H9 (cell line): ENCODE measurements at regions not wholly inside any gene's neighbourhood (a gene's known extent, or its start where the extent isn't known, plus 50 kb on each side); places are given as distances from the start of the nearest gene placed in this dataset.

ENCODE experiments used
- DNase-seq: peaks from one replicate; pipeline ENCODE4 v3.0.0-alpha.2; 2017
- H2AFZ ChIP-seq: one replicate; pipeline ENCODE4 v1.6.1; 2013; ENCODE audit warnings: mild to moderate bottlenecking, low read length, control low read depth, moderate library complexity
- H2AK5ac ChIP-seq: 2 replicates; pipeline ENCODE4 v1.6.1; 2013; ENCODE audit warnings: low read length, control low read depth, mixed read lengths; ENCODE audit not compliant: insufficient read length
- H2BK120ac ChIP-seq: one replicate; pipeline ENCODE4 v1.6.1; 2013; ENCODE audit warnings: low read depth, mild to moderate bottlenecking, low read length, control low read depth, inconsistent platforms; ENCODE audit not compliant: poor library complexity, severe bottlenecking
- H2BK12ac ChIP-seq: 2 replicates; pipeline ENCODE4 v1.6.1; 2013; ENCODE audit warnings: low read length, control low read depth, mixed read lengths, low read depth; ENCODE audit not compliant: insufficient read length
- H2BK15ac ChIP-seq: 2 replicates; pipeline ENCODE4 v1.6.1; 2013; ENCODE audit warnings: low read depth, low read length, control low read depth
- H2BK20ac ChIP-seq: one replicate; pipeline ENCODE4 v1.6.1; 2013; ENCODE audit warnings: low read depth, mild to moderate bottlenecking, low read length, control low read depth, inconsistent platforms; ENCODE audit not compliant: poor library complexity, severe bottlenecking
- H2BK5ac ChIP-seq: 2 replicates; pipeline ENCODE4 v1.6.1; 2013; ENCODE audit warnings: low read length, control low read depth, mixed read lengths; ENCODE audit not compliant: insufficient read length
- H3K14ac ChIP-seq: 2 replicates; pipeline ENCODE4 v1.6.1; 2013; ENCODE audit warnings: low read length, control low read depth; ENCODE audit not compliant: insufficient read depth
- H3K18ac ChIP-seq: 2 replicates; pipeline ENCODE4 v1.6.1; 2013; ENCODE audit warnings: low read depth, mild to moderate bottlenecking, mixed read lengths, low read length, control low read depth; ENCODE audit not compliant: insufficient read length
- H3K23ac ChIP-seq: 2 replicates; pipeline ENCODE4 v1.6.1; 2013; ENCODE audit warnings: low read length, control low read depth, mixed read lengths, low read depth; ENCODE audit not compliant: insufficient read length
- H3K23me2 ChIP-seq: 2 replicates; pipeline ENCODE4 v1.6.1; 2013; ENCODE audit warnings: low read depth, mild to moderate bottlenecking, mixed read lengths, low read length, control low read depth; ENCODE audit not compliant: insufficient read length, poor library complexity, severe bottlenecking
- H3K27ac ChIP-seq: 2 replicates; pipeline ENCODE4 v1.5.1; 2013; ENCODE audit warnings: low read length, control low read depth, mixed read lengths, low read depth; ENCODE audit not compliant: insufficient read length
- H3K27me3 ChIP-seq: 2 replicates; pipeline ENCODE4 v1.6.1; 2013; ENCODE audit warnings: low read length, control low read depth, inconsistent platforms; ENCODE audit not compliant: insufficient read depth
- H3K4ac ChIP-seq: 2 replicates; pipeline ENCODE4 v1.6.1; 2013; ENCODE audit warnings: low read depth, mild to moderate bottlenecking, control low read depth, inconsistent platforms, low read length, moderate library complexity
- H3K4me1 ChIP-seq: 2 replicates; pipeline ENCODE4 v1.6.1; 2013; ENCODE audit warnings: low read length, control low read depth, inconsistent platforms; ENCODE audit not compliant: insufficient read depth
- H3K4me2 ChIP-seq: 2 replicates; pipeline ENCODE4 v1.6.1; 2013; ENCODE audit warnings: low read length, control low read depth, mixed read lengths; ENCODE audit not compliant: insufficient read length, insufficient read depth
- H3K56ac ChIP-seq: 2 replicates; pipeline ENCODE4 v1.6.1; 2013; ENCODE audit warnings: low read depth, mild to moderate bottlenecking, mixed read lengths, low read length, control low read depth; ENCODE audit not compliant: insufficient read length
- H3K79me1 ChIP-seq: 2 replicates; pipeline ENCODE4 v1.6.1; 2013; ENCODE audit warnings: low read depth, mild to moderate bottlenecking, moderate library complexity, low read length, control low read depth, inconsistent platforms; ENCODE audit not compliant: insufficient read depth, poor library complexity, severe bottlenecking
- H3K79me2 ChIP-seq: 2 replicates; pipeline ENCODE4 v1.6.1; 2013; ENCODE audit warnings: low read length, control low read depth, inconsistent platforms; ENCODE audit not compliant: insufficient read depth
- H3K9ac ChIP-seq: 2 replicates; pipeline ENCODE4 v1.6.1; 2013; ENCODE audit warnings: low read length, control low read depth, mixed read lengths; ENCODE audit not compliant: insufficient read length; ENCODE audit errors: extremely low read depth
- H3K9me3 ChIP-seq: one replicate; pipeline ENCODE4 v1.6.1; 2013; ENCODE audit warnings: low read depth, low read length, inconsistent platforms; ENCODE audit not compliant: control insufficient read depth
- H3T11ph ChIP-seq: one replicate; pipeline ENCODE4 v1.6.1; 2013; ENCODE audit warnings: mild to moderate bottlenecking, low read length, control low read depth, inconsistent platforms
- H4K20me1 ChIP-seq: one replicate; pipeline ENCODE4 v1.6.1; 2013; ENCODE audit not compliant: control insufficient read depth, insufficient read length, insufficient read depth
- H4K5ac ChIP-seq: 2 replicates; pipeline ENCODE4 v1.6.1; 2013; ENCODE audit warnings: low read depth, mild to moderate bottlenecking, mixed read lengths, low read length, control low read depth; ENCODE audit not compliant: insufficient read length
- H4K8ac ChIP-seq: replicated peaks from 2 replicates; pipeline ENCODE4 v1.6.1; 2013; ENCODE audit warnings: low read length, control low read depth, mixed read lengths, low read depth; ENCODE audit not compliant: insufficient read length
- H4K91ac ChIP-seq: 2 replicates; pipeline ENCODE4 v1.6.1; 2013; ENCODE audit warnings: low read depth, mild to moderate bottlenecking, moderate library complexity, mixed read lengths, low read length, control low read depth; ENCODE audit not compliant: insufficient read length
- H3K27ac Mint-ChIP-seq, 3 experiments: 2 replicates in 2 of 3; 3 replicates in 1 of 3; pipeline ENCODE4 v1.8.0; 2020 to 2021; ENCODE audit warnings: mixed read lengths in 3 of 3, mild to moderate bottlenecking in 1 of 3, moderate library complexity in 1 of 3
- H3K27me3 Mint-ChIP-seq: 2 replicates; pipeline ENCODE4 v1.8.0; 2021; ENCODE audit warnings: low read depth, mild to moderate bottlenecking, moderate library complexity, mixed read lengths
- H3K36me3 Mint-ChIP-seq, 3 experiments: 2 replicates in 2 of 3; 3 replicates in 1 of 3; pipeline ENCODE4 v1.8.0; 2020 to 2021; ENCODE audit warnings: low read depth in 3 of 3, mixed read lengths in 3 of 3; ENCODE audit not compliant: insufficient read depth in 1 of 3
- H3K4me1 Mint-ChIP-seq, 2 experiments: 2 replicates each; pipeline ENCODE4 v1.8.0; 2020; ENCODE audit warnings: mixed read lengths in 2 of 2
- H3K4me3 Mint-ChIP-seq, 2 experiments: 2 replicates in 1 of 2; 3 replicates in 1 of 2; pipeline ENCODE4 v1.8.0; 2020 to 2021; ENCODE audit warnings: mild to moderate bottlenecking in 2 of 2, mixed read lengths in 2 of 2, moderate library complexity in 1 of 2
- H3K9me3 Mint-ChIP-seq, 2 experiments: 2 replicates in 1 of 2; 3 replicates in 1 of 2; pipeline ENCODE4 v1.8.0; 2020; ENCODE audit warnings: mild to moderate bottlenecking in 2 of 2, mixed read lengths in 2 of 2, moderate library complexity in 1 of 2
- CTCF ChIP-seq: fragments of 200-600 bp; sonication (generic); conservative IDR thresholded peaks from 3 replicates; pipeline ENCODE4 v1.8.0; 2021; ENCODE audit warnings: antibody characterized with exemption, mild to moderate bottlenecking
- WGBS: extraction: QIAGEN DNeasy Blood & Tissue Kit; methylation state at CpG from one replicate; pipeline ENCODE4 v1.1.7; 2013; ENCODE audit warnings: missing lambda C conversion rate, low lambda C conversion rate, mixed read lengths; ENCODE audit not compliant: insufficient read length; ENCODE audit errors: extremely low coverage; 5-methylcytosine and 5-hydroxymethylcytosine counted together

DNA sequence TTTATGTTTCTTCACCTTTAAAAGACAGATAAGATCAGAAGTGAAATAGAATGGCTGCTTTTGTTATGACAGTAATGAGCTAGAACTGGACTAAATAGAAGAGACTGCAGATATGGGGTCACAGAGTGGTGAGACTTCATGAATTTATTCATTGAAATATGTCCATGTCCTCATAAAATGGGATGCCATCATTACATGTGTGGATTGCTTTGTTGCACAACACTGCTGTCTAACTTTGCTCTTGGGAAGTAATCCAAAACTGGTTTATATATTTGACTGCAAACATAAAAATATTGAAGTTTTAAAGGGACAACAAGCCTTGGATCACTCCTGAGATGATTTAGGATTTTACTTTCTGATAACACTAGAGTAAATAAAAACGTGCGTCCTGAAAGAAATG, 209.2 kb upstream of the FAT4 start:
- Histone ChIP-seq H3K79me2 (no peaks in the 10 kb centered on the region), H2BK20ac (no peak overlapping the region), H4K91ac (no peak overlapping the region), H3K9me3 (no peaks in the 10 kb centered on the region), H3K14ac (no peak overlapping the region), H2BK120ac (no peak overlapping the region), H2BK5ac (no peak overlapping the region), H3K9ac (no peak overlapping the region), H3K18ac (no peak overlapping the region), H3K4me2 (no peak overlapping the region), H2AFZ (no peak overlapping the region), H3K27me3 (no peaks in the 10 kb centered on the region), H3K23ac (no peak overlapping the region), H4K20me1 (no peaks in the 10 kb centered on the region), H4K8ac (no peak overlapping the region), H3K27ac (no peak overlapping the region), H4K5ac (no peak overlapping the region), H2AK5ac (no peak overlapping the region), H3K56ac (no peak overlapping the region), H3T11ph (no peak overlapping the region), H3K4ac (no peak overlapping the region), H3K79me1 (no peaks in the 10 kb centered on the region), H3K4me1 (no peaks in the 10 kb centered on the region), H2BK15ac (no peak overlapping the region), H3K23me2 (no peaks in the 10 kb centered on the region), H2BK12ac (no peak overlapping the region)
- Mint-ChIP-seq H3K9me3 (no peaks in the 10 kb centered on the region), H3K4me3 (no peak overlapping the region), H3K27me3 (no peaks in the 10 kb centered on the region), H3K36me3 (no peaks in the 10 kb centered on the region), H3K27ac (no peak overlapping the region), H3K4me1 (peaks cover 0 to 7% of the 10 kb centered on the region in 2 experiments)
- WGBS = 100% methylated on average over 2 of the region's 2 CpGs
- no peak for TF ChIP-seq CTCF
- no peak for DNase-seq
